Parathyroid adenoma (tissue), 2 donors: ENCODE measurements at regions not wholly inside any gene's neighbourhood (a gene's known extent, or its start where the extent isn't known, plus 50 kb on each side); places are given as distances from the start of the nearest gene placed in this dataset.

Experiments used
- H2AFZ ChIP-seq: fragments of 300-600 bp; sonication (generic); one replicate; pipeline ENCODE4 v1.7.0; 2017; ENCODE audit warnings: antibody characterized with exemption, mild to moderate bottlenecking
- H3K27ac ChIP-seq: fragments of 300-600 bp; sonication (generic); one replicate; pipeline ENCODE4 v1.7.0; 2017
- H3K27me3 ChIP-seq: fragments of 300-600 bp; sonication (generic); one replicate; pipeline ENCODE4 v1.7.0; 2017; ENCODE audit warnings: low read length; ENCODE audit not compliant: control insufficient read depth, insufficient read depth
- H3K36me3 ChIP-seq: fragments of 300-600 bp; sonication (generic); one replicate; pipeline ENCODE4 v1.7.0; 2017; ENCODE audit warnings: low read length; ENCODE audit not compliant: control insufficient read depth, insufficient read depth
- H3K4me1 ChIP-seq: fragments of 300-600 bp; sonication (generic); one replicate; pipeline ENCODE4 v1.7.0; 2017; ENCODE audit warnings: control low read depth
- H3K4me2 ChIP-seq: fragments of 300-600 bp; sonication (generic); one replicate; pipeline ENCODE4 v1.7.0; 2017; ENCODE audit warnings: low read length
- H3K4me3 ChIP-seq: fragments of 300-600 bp; sonication (generic); one replicate; pipeline ENCODE4 v1.7.0; 2017; ENCODE audit warnings: low read depth, low read length
- H3K79me2 ChIP-seq: fragments of 300-600 bp; sonication (generic); one replicate; pipeline ENCODE4 v1.7.0; 2017; ENCODE audit warnings: control low read depth
- H3K9ac ChIP-seq: fragments of 300-600 bp; sonication (generic); one replicate; pipeline ENCODE4 v1.7.0; 2017; ENCODE audit warnings: mild to moderate bottlenecking
- H3K9me3 ChIP-seq: fragments of 300-600 bp; sonication (generic); one replicate; pipeline ENCODE4 v1.7.0; 2017; ENCODE audit warnings: low read length; ENCODE audit not compliant: control insufficient read depth
- CTCF ChIP-seq: fragments of 300-600 bp; sonication (generic); IDR thresholded peaks from one replicate; pipeline ENCODE4 v1.7.0; 2017; ENCODE audit warnings: antibody characterized with exemption, mild to moderate bottlenecking
- donor health status: primary hyperparathyroidism.

GRCh38 chr1:96882096-96882495, 160.5 kb downstream of the PTBP2 start:
- Histone ChIP-seq H3K27ac (no peak overlapping the region), H3K4me2 (no peak overlapping the region), H3K27me3 (no peaks in the 10 kb centered on the region), H3K9me3 (no peaks in the 10 kb centered on the region), H3K4me3 (no peak overlapping the region), H3K9ac (no peak overlapping the region), H3K36me3 (no peaks in the 10 kb centered on the region), H3K79me2 (no peaks in the 10 kb centered on the region), H2AFZ (no peak overlapping the region), H3K4me1 (no peaks in the 10 kb centered on the region)
- TF ChIP-seq CTCF: no peak

- no peak overlapping the region for H3K27ac ChIP-seq
- H3K36me3 ChIP-seq: no peaks in the 10 kb centered on the region
- TF ChIP-seq CTCF: no peak
- no peak overlapping the region for H2AFZ ChIP-seq
- H3K4me3 ChIP-seq: no peak overlapping the region
- no peaks in the 10 kb centered on the region for H3K9me3 ChIP-seq
- H3K4me1 ChIP-seq: no peaks in the 10 kb centered on the region
- H3K27me3 ChIP-seq: no peaks in the 10 kb centered on the region
- no peaks in the 10 kb centered on the region for H3K79me2 ChIP-seq
- H3K9ac ChIP-seq: no peak overlapping the region
- no peak overlapping the region for H3K4me2 ChIP-seq
Measured at GRCh38 chr1:96886474-96886873, 164.9 kb downstream of the PTBP2 start.

DNA sequence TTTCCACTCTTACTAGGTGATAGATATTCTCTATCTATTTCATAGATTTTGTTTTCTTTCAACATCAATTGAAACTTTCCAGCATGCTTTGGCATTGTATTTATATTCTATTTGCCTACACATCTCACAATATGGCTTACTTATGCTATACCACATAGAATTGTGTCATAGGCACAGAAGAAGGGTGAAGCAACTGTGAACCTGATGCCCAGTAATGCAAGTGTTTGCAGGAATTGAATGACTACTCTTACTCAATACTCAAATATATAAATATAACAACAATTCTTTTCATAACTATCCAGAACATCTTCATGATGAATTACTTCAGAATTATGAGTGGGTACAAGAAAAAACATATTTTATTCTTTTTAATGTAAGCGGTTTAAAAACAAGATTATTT, 165.9 kb downstream of the PTBP2 start:
- TF ChIP-seq CTCF: no peak
- Histone ChIP-seq H3K4me1 (no peaks in the 10 kb centered on the region), H2AFZ (no peak overlapping the region), H3K27me3 (no peaks in the 10 kb centered on the region), H3K9me3 (no peaks in the 10 kb centered on the region), H3K4me3 (no peak overlapping the region), H3K27ac (no peak overlapping the region), H3K79me2 (no peaks in the 10 kb centered on the region), H3K9ac (no peak overlapping the region), H3K4me2 (no peak overlapping the region), H3K36me3 (no peaks in the 10 kb centered on the region)

- H3K27ac ChIP-seq: no peak overlapping the region
Measured at GRCh38 chr1:96901783-96902363, 180.3 kb downstream of the PTBP2 start.

More at GRCh38 chr1:96901783-96902363, 180.3 kb downstream of the PTBP2 start:
- H3K9me3 ChIP-seq: no peaks in the 10 kb centered on the region
- H3K9ac ChIP-seq: no peak overlapping the region
- no peak overlapping the region for H3K4me2 ChIP-seq
- H2AFZ ChIP-seq: no peak overlapping the region
- H3K4me1 ChIP-seq: no peaks in the 10 kb centered on the region
- TF ChIP-seq CTCF: no peak
- H3K36me3 ChIP-seq: no peaks in the 10 kb centered on the region
- no peak overlapping the region for H3K4me3 ChIP-seq
- H3K79me2 ChIP-seq: no peaks in the 10 kb centered on the region
- H3K27me3 ChIP-seq: no peaks in the 10 kb centered on the region
